Type B pancreatic cell (in vitro differentiated cells): ENCODE measurements at regions not wholly inside any gene's neighbourhood (a gene's known extent, or its start where the extent isn't known, plus 50 kb on each side); places are given as distances from the start of the nearest gene placed in this dataset.

Experiments
- DNase-seq: peaks from one replicate; pipeline ENCODE4 v3.0.0; 2021; ENCODE audit warnings: mixed read lengths; ENCODE audit not compliant: unreplicated experiment; ENCODE audit errors: extremely low spot score
- H3K27ac Mint-ChIP-seq: 2 replicates; pipeline ENCODE4 v1.8.0; 2021; ENCODE audit warnings: mild to moderate bottlenecking, mixed read lengths
- H3K27me3 Mint-ChIP-seq: 2 replicates; pipeline ENCODE4 v1.8.0; 2021; ENCODE audit warnings: mixed read lengths
- H3K36me3 Mint-ChIP-seq: 2 replicates; pipeline ENCODE4 v1.8.0; 2021; ENCODE audit warnings: mixed read lengths
- H3K4me1 Mint-ChIP-seq: one replicate; pipeline ENCODE4 v1.8.0; 2021; ENCODE audit warnings: mixed read lengths; ENCODE audit not compliant: unreplicated experiment
- H3K4me3 Mint-ChIP-seq: 2 replicates; pipeline ENCODE4 v1.8.0; 2021; ENCODE audit warnings: mild to moderate bottlenecking, mixed read lengths
- H3K9me3 Mint-ChIP-seq: 2 replicates; pipeline ENCODE4 v1.8.0; 2021; ENCODE audit warnings: mixed read lengths
- CTCF ChIP-seq: fragments of 200-600 bp; sonication (generic); conservative IDR thresholded peaks from 2 replicates; pipeline ENCODE4 v1.5.0; 2021; ENCODE audit warnings: antibody characterized with exemption, mild to moderate bottlenecking

- TF ChIP-seq CTCF = no peak
- H3K36me3 Mint-ChIP-seq = no peaks in the 10 kb centered on the region
- H3K27ac Mint-ChIP-seq = no peak overlapping the region
- no peaks in the 10 kb centered on the region for H3K9me3 Mint-ChIP-seq
- H3K27me3 Mint-ChIP-seq = no peaks in the 10 kb centered on the region
- H3K4me1 Mint-ChIP-seq = no peaks in the 10 kb centered on the region
- no peak for DNase-seq
- no peak overlapping the region for H3K4me3 Mint-ChIP-seq
Measured at GRCh38 chr14:28496364-28496763, 270.2 kb upstream of the FOXG1 start.

GRCh38 chr14:28502517-28502916 is 264.1 kb upstream of the FOXG1 start:
- Mint-ChIP-seq H3K27me3 (no peaks in the 10 kb centered on the region), H3K4me3 (no peak overlapping the region), H3K36me3 (no peaks in the 10 kb centered on the region), H3K4me1 (no peaks in the 10 kb centered on the region), H3K27ac (no peak overlapping the region), H3K9me3 (no peaks in the 10 kb centered on the region)
- no peak for DNase-seq
- TF ChIP-seq CTCF = no peak

GRCh38 chr14:28515571-28515970 is 251.0 kb upstream of the FOXG1 start:
- TF ChIP-seq CTCF = no peak
- Mint-ChIP-seq H3K36me3 (no peaks in the 10 kb centered on the region), H3K4me1 (no peaks in the 10 kb centered on the region), H3K27ac (no peak overlapping the region), H3K27me3 (no peaks in the 10 kb centered on the region), H3K4me3 (no peak overlapping the region), H3K9me3 (peaks cover under 1% of the 10 kb centered on the region)
- DNase-seq = no peak

- no peaks in the 10 kb centered on the region for H3K4me1 Mint-ChIP-seq
- no peak overlapping the region for H3K27ac Mint-ChIP-seq
- no peak overlapping the region for H3K4me3 Mint-ChIP-seq
- TF ChIP-seq CTCF = no peak
- no peaks in the 10 kb centered on the region for H3K9me3 Mint-ChIP-seq
- no peaks in the 10 kb centered on the region for H3K27me3 Mint-ChIP-seq
- no peaks in the 10 kb centered on the region for H3K36me3 Mint-ChIP-seq
- DNase-seq = no peak
Measured at GRCh38 chr14:28536889-28537288, 229.7 kb upstream of the FOXG1 start.

- no peak overlapping the region for H3K27ac Mint-ChIP-seq
- H3K4me1 Mint-ChIP-seq = no peaks in the 10 kb centered on the region
- H3K4me3 Mint-ChIP-seq = no peak overlapping the region
- no peaks in the 10 kb centered on the region for H3K27me3 Mint-ChIP-seq
- H3K9me3 Mint-ChIP-seq = no peaks in the 10 kb centered on the region
- TF ChIP-seq CTCF = no peak
- DNase-seq = no peak
- no peaks in the 10 kb centered on the region for H3K36me3 Mint-ChIP-seq
Measured at GRCh38 chr14:28542040-28542439, 224.5 kb upstream of the FOXG1 start.

- Mint-ChIP-seq H3K4me1 (no peaks in the 10 kb centered on the region), H3K27me3 (no peaks in the 10 kb centered on the region), H3K9me3 (no peaks in the 10 kb centered on the region), H3K36me3 (no peaks in the 10 kb centered on the region), H3K27ac (no peak overlapping the region), H3K4me3 (no peak overlapping the region)
- DNase-seq = no peak
- TF ChIP-seq CTCF = no peak
Measured at GRCh38 chr14:28565345-28565744, 201.2 kb upstream of the FOXG1 start.
